Lower lobe of right lung (tissue), 2 donors: ENCODE measurements at regions not wholly inside any gene's neighbourhood (a gene's known extent, or its start where the extent isn't known, plus 50 kb on each side); places are given as distances from the start of the nearest gene placed in this dataset.

Source experiments
- ATAC-seq, 2 donors: fragments of 200-7000 bp; cut with Tn5 transposase; one replicate each; pipeline ENCODE4 v1.9.1; 2020 to 2022; ENCODE audit warnings: mild to moderate bottlenecking in 2 of 2, moderate library complexity in 2 of 2
- DNase-seq: peaks from one replicate; pipeline ENCODE4 v3.0.0-alpha.2; 2020
- H3K27ac ChIP-seq: fragments of 200-600 bp; one replicate; pipeline ENCODE4 v1.8.0; 2022
- H3K27me3 ChIP-seq: fragments of 200-600 bp; one replicate; pipeline ENCODE4 v1.8.0; 2022; ENCODE audit warnings: low read depth
- H3K36me3 ChIP-seq: fragments of 200-600 bp; one replicate; pipeline ENCODE4 v1.8.0; 2022; ENCODE audit warnings: mild to moderate bottlenecking
- H3K4me1 ChIP-seq: fragments of 200-600 bp; one replicate; pipeline ENCODE4 v1.8.0; 2022
- H3K4me3 ChIP-seq: fragments of 200-600 bp; one replicate; pipeline ENCODE4 v1.8.0; 2022; ENCODE audit warnings: mild to moderate bottlenecking
- H3K9me3 ChIP-seq: fragments of 200-600 bp; one replicate; pipeline ENCODE4 v1.8.0; 2022
- intact Hi-C: fragments of 100-400 bp; cut with DNase I; formaldehyde crosslinking; loops from one replicate; pipeline ENCODE4 v1.11.0; 2022
- TF ChIP-seq, protein P1 (sequence below): fragments of 200-600 bp; IDR thresholded peaks from one replicate; pipeline ENCODE4 v1.8.0; 2022; ENCODE audit warnings: antibody characterized with exemption, mild to moderate bottlenecking
- donor health status: DM: no; HTN: yes; CAD: no; lungs with severe emphysema.

- TF ChIP-seq, protein P1, sequence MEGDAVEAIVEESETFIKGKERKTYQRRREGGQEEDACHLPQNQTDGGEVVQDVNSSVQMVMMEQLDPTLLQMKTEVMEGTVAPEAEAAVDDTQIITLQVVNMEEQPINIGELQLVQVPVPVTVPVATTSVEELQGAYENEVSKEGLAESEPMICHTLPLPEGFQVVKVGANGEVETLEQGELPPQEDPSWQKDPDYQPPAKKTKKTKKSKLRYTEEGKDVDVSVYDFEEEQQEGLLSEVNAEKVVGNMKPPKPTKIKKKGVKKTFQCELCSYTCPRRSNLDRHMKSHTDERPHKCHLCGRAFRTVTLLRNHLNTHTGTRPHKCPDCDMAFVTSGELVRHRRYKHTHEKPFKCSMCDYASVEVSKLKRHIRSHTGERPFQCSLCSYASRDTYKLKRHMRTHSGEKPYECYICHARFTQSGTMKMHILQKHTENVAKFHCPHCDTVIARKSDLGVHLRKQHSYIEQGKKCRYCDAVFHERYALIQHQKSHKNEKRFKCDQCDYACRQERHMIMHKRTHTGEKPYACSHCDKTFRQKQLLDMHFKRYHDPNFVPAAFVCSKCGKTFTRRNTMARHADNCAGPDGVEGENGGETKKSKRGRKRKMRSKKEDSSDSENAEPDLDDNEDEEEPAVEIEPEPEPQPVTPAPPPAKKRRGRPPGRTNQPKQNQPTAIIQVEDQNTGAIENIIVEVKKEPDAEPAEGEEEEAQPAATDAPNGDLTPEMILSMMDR: no peak
- no peaks in the 10 kb centered on the region for H3K9me3 ChIP-seq
- no peak for ATAC-seq
- H3K4me3 ChIP-seq: no peak overlapping the region
- no peaks in the 10 kb centered on the region for H3K36me3 ChIP-seq
- no peak for DNase-seq
- no peaks in the 10 kb centered on the region for H3K4me1 ChIP-seq
- intact Hi-C loops: no loop called here
- H3K27me3 ChIP-seq: no peaks in the 10 kb centered on the region
- no peak overlapping the region for H3K27ac ChIP-seq
These were observed 737.8 kb upstream of the CXADR start for GRCh38 chr21:16775076-16775475.

DNA sequence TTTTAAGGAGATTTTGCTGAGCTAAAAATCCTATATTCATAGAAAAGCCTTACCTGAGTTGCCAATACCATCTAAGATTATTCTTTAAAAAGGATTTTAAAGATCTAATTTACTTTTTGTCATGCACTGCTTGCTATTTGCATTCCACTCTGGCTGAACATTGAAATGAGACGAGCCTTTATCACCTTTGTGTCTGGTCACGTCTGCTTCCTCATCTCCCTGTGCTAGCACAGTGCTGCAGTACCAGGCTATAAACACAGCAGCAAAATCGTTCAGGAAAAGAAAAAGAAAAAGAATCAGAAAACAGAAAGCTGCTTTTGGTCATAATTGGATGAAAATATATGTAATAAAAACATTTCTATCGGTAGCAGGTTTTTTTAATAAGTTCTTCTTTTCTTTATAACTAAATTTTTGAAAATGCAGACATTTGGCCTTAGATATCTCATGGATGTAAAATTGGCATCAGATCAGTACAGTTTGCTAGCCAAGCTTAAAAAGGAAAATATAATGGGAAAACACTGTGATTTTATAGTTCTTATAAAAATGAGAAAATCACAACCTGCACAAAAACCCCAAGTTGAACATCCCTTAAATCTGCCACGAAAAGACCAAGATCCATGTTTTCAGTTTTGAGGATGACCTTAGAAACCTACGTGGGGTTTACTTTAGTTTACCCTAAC lies 735.7 kb upstream of the CXADR start:
- H3K36me3 ChIP-seq: no peaks in the 10 kb centered on the region
- no peaks in the 10 kb centered on the region for H3K27me3 ChIP-seq
- ATAC-seq (no peak), DNase-seq (no peak)
- TF ChIP-seq, protein P1: no peak
- intact Hi-C loops: no loop called here
- H3K9me3 ChIP-seq: no peaks in the 10 kb centered on the region
- H3K27ac ChIP-seq: no peak overlapping the region
- no peak overlapping the region for H3K4me3 ChIP-seq
- H3K4me1 ChIP-seq: no peaks in the 10 kb centered on the region

- ATAC-seq: no peak
- intact Hi-C loops: no loop called here
- Histone ChIP-seq H3K27ac (no peak overlapping the region), H3K4me1 (no peaks in the 10 kb centered on the region), H3K36me3 (no peaks in the 10 kb centered on the region), H3K9me3 (peaks cover 8% of the 10 kb centered on the region), H3K27me3 (no peaks in the 10 kb centered on the region), H3K4me3 (no peak overlapping the region)
- TF ChIP-seq, protein P1: no peak
- no peak for DNase-seq
These were observed 724.3 kb upstream of the CXADR start for GRCh38 chr21:16788584-16788983.

- ATAC-seq (no peak), DNase-seq (no peak)
- H3K4me3 ChIP-seq: no peak overlapping the region
- TF ChIP-seq, protein P1: no peak
- no peak overlapping the region for H3K27ac ChIP-seq
- H3K27me3 ChIP-seq: no peaks in the 10 kb centered on the region
- no peaks in the 10 kb centered on the region for H3K36me3 ChIP-seq
- H3K9me3 ChIP-seq: peaks cover 3% of the 10 kb centered on the region
- intact Hi-C loops: no loop called here
- H3K4me1 ChIP-seq: no peaks in the 10 kb centered on the region
These were observed 723.2 kb upstream of the CXADR start for GRCh38 chr21:16789636-16790035.

DNA sequence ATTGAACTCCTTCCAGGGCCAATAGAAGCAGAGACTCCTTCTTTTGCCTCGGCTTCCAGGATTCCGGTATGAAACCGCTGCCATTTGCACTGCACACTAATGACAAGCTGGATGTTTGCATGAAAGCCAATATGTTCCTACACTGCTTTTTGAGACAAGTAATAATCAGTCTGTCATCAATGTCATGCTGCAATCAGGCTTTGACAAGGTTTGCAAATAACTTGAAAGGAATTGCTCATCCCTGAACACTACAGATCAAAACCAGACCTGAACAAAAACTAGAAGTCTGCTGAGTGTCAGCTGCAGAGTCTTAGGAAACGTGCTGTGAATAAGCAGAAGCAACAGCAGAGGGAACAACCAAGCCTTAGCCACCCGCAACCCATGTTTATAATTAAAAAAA lies 720.7 kb upstream of the CXADR start:
- no peak overlapping the region for H3K4me3 ChIP-seq
- DNase-seq (no peak), ATAC-seq (no peak)
- H3K9me3 ChIP-seq: no peaks in the 10 kb centered on the region
- H3K27ac ChIP-seq: no peak overlapping the region
- H3K36me3 ChIP-seq: no peaks in the 10 kb centered on the region
- no peaks in the 10 kb centered on the region for H3K27me3 ChIP-seq
- TF ChIP-seq, protein P1: no peak
- H3K4me1 ChIP-seq: no peaks in the 10 kb centered on the region
- intact Hi-C loops: no loop called here

DNA sequence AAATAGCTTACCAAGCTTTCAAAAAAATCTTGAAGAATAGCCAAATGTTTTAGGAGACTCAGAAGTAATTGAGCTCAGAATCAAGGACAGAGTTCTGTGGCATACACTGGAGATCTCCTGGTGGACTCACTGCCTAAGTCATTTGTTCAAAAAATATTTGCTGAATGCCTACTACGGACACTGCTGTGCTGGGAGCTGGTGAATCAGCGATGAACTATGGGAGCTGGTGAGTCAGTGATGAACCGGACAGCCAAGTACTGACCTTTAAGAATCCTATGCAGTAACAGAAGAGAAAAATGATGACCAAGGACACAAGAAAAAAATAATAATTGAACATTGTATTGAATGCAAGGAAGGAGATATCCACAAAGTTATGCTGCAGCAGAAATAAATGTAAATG lies 717.9 kb upstream of the CXADR start:
- DNase-seq: no peak
- ATAC-seq: no peak
- Histone ChIP-seq H3K27me3 (no peaks in the 10 kb centered on the region), H3K27ac (no peak overlapping the region), H3K4me3 (no peak overlapping the region), H3K9me3 (no peaks in the 10 kb centered on the region), H3K36me3 (no peaks in the 10 kb centered on the region), H3K4me1 (no peaks in the 10 kb centered on the region)
- intact Hi-C loops: no loop called here
- TF ChIP-seq, protein P1: no peak
